ENCODE measurements at regions not wholly inside any gene's neighbourhood (a gene's known extent, or its start where the extent isn't known, plus 50 kb on each side); places are given as distances from the start of the nearest gene placed in this dataset.

GRCh38 chr15:79230766-79231165 lies 51.8 kb upstream of the ANKRD34C start:
- intact Hi-C loops (cut with micrococcal nuclease): no loop called here
- H3K27me3 Mint-ChIP-seq (ENCODE audit: low read depth): peaks cover 3% of the 10 kb centered on the region
- H3K4me3 Mint-ChIP-seq (ENCODE audit: low read depth): no peak overlapping the region
- H3K9me3 Mint-ChIP-seq: peaks cover 11% of the 10 kb centered on the region
- H3K27ac Mint-ChIP-seq: no peak overlapping the region
- H3K36me3 Mint-ChIP-seq (ENCODE audit: low read depth): no peaks in the 10 kb centered on the region
- DNase-seq (ENCODE audit: low spot score): no peak
- H3K4me1 Mint-ChIP-seq (ENCODE audit: low read depth): no peaks in the 10 kb centered on the region

- Mint-ChIP-seq H3K9me3 (no peaks in the 10 kb centered on the region), H3K4me3 (ENCODE audit: low read depth) (no peak overlapping the region), H3K4me1 (ENCODE audit: low read depth) (no peaks in the 10 kb centered on the region), H3K27me3 (ENCODE audit: low read depth) (no peaks in the 10 kb centered on the region), H3K27ac (no peak overlapping the region), H3K36me3 (ENCODE audit: low read depth) (no peaks in the 10 kb centered on the region)
- intact Hi-C loops (cut with micrococcal nuclease): no loop called here
- DNase-seq (ENCODE audit: low spot score): no peak
Measured at GRCh38 chr15:79222808-79223207, 59.7 kb upstream of the ANKRD34C start.

GRCh38 chr15:79221696-79222095 lies 60.8 kb upstream of the ANKRD34C start:
- Mint-ChIP-seq H3K36me3 (ENCODE audit: low read depth) (no peaks in the 10 kb centered on the region), H3K4me3 (ENCODE audit: low read depth) (no peak overlapping the region), H3K9me3 (no peaks in the 10 kb centered on the region), H3K4me1 (ENCODE audit: low read depth) (no peaks in the 10 kb centered on the region), H3K27me3 (ENCODE audit: low read depth) (peaks cover 5% of the 10 kb centered on the region), H3K27ac (no peak overlapping the region)
- DNase-seq (ENCODE audit: low spot score): no peak
- intact Hi-C loops (cut with micrococcal nuclease): no loop called here

GRCh38 chr15:79219393-79220056 lies 63.0 kb upstream of the ANKRD34C start:
- H3K4me3 Mint-ChIP-seq (ENCODE audit: low read depth): no peak overlapping the region
- DNase-seq (ENCODE audit: low spot score): no peak
- no peak overlapping the region for H3K27ac Mint-ChIP-seq
- H3K27me3 Mint-ChIP-seq (ENCODE audit: low read depth): peaks cover 7% of the 10 kb centered on the region
- H3K9me3 Mint-ChIP-seq: no peaks in the 10 kb centered on the region
- H3K4me1 Mint-ChIP-seq (ENCODE audit: low read depth): no peaks in the 10 kb centered on the region
- intact Hi-C loops (cut with micrococcal nuclease): no loop called here
- H3K36me3 Mint-ChIP-seq (ENCODE audit: low read depth): no peaks in the 10 kb centered on the region

- no peaks in the 10 kb centered on the region for H3K4me1 Mint-ChIP-seq (ENCODE audit: low read depth)
- H3K27ac Mint-ChIP-seq: no peak overlapping the region
- peaks cover 7% of the 10 kb centered on the region for H3K27me3 Mint-ChIP-seq (ENCODE audit: low read depth)
- DNase-seq (ENCODE audit: low spot score): no peak
- H3K9me3 Mint-ChIP-seq: no peaks in the 10 kb centered on the region
- no peaks in the 10 kb centered on the region for H3K36me3 Mint-ChIP-seq (ENCODE audit: low read depth)
- H3K4me3 Mint-ChIP-seq (ENCODE audit: low read depth): no peak overlapping the region
- intact Hi-C loops (cut with micrococcal nuclease): no loop called here
Measured at GRCh38 chr15:79218588-79219200, 63.8 kb upstream of the ANKRD34C start.

GRCh38 chr15:79213650-79214049 lies 68.9 kb upstream of the ANKRD34C start:
- Mint-ChIP-seq H3K27ac (no peak overlapping the region), H3K9me3 (no peaks in the 10 kb centered on the region), H3K36me3 (ENCODE audit: low read depth) (no peaks in the 10 kb centered on the region), H3K27me3 (ENCODE audit: low read depth) (peaks cover 26% of the 10 kb centered on the region), H3K4me1 (ENCODE audit: low read depth) (no peaks in the 10 kb centered on the region), H3K4me3 (ENCODE audit: low read depth) (no peak overlapping the region)
- DNase-seq (ENCODE audit: low spot score): no peak
- intact Hi-C loops (cut with micrococcal nuclease): no loop called here

- intact Hi-C loops (cut with micrococcal nuclease): no loop called here
Measured at GRCh38 chr15:79212589-79213157, 69.8 kb upstream of the ANKRD34C start.

GRCh38 chr15:79211481-79211880 lies 71.0 kb upstream of the ANKRD34C start:
- Mint-ChIP-seq H3K27ac (no peak overlapping the region), H3K27me3 (ENCODE audit: low read depth) (peaks cover 28% of the 10 kb centered on the region), H3K4me1 (ENCODE audit: low read depth) (no peaks in the 10 kb centered on the region), H3K4me3 (ENCODE audit: low read depth) (no peak overlapping the region), H3K9me3 (no peaks in the 10 kb centered on the region), H3K36me3 (ENCODE audit: low read depth) (no peaks in the 10 kb centered on the region)
- intact Hi-C loops (cut with micrococcal nuclease): no loop called here
- DNase-seq (ENCODE audit: low spot score): no peak

More at GRCh38 chr15:79212589-79213157, 69.8 kb upstream of the ANKRD34C start:
- Mint-ChIP-seq H3K4me3 (ENCODE audit: low read depth) (no peak overlapping the region), H3K27me3 (ENCODE audit: low read depth) (peaks cover 30% of the 10 kb centered on the region), H3K9me3 (no peaks in the 10 kb centered on the region), H3K36me3 (ENCODE audit: low read depth) (no peaks in the 10 kb centered on the region), H3K4me1 (ENCODE audit: low read depth) (no peaks in the 10 kb centered on the region), H3K27ac (no peak overlapping the region)
- no peak for DNase-seq (ENCODE audit: low spot score)

GRCh38 chr15:79209690-79210089 lies 72.8 kb upstream of the ANKRD34C start:
- Mint-ChIP-seq H3K27me3 (ENCODE audit: low read depth) (peaks cover 25% of the 10 kb centered on the region), H3K4me3 (ENCODE audit: low read depth) (no peak overlapping the region), H3K27ac (no peak overlapping the region), H3K9me3 (no peaks in the 10 kb centered on the region), H3K36me3 (ENCODE audit: low read depth) (no peaks in the 10 kb centered on the region), H3K4me1 (ENCODE audit: low read depth) (no peaks in the 10 kb centered on the region)
- DNase-seq (ENCODE audit: low spot score): no peak
- intact Hi-C loops (cut with micrococcal nuclease): no loop called here

- H3K27me3 Mint-ChIP-seq (ENCODE audit: low read depth): peaks cover 28% of the 10 kb centered on the region
- H3K4me1 Mint-ChIP-seq (ENCODE audit: low read depth): no peaks in the 10 kb centered on the region
- no peaks in the 10 kb centered on the region for H3K36me3 Mint-ChIP-seq (ENCODE audit: low read depth)
- H3K9me3 Mint-ChIP-seq: no peaks in the 10 kb centered on the region
- no peak overlapping the region for H3K4me3 Mint-ChIP-seq (ENCODE audit: low read depth)
- no peak for DNase-seq (ENCODE audit: low spot score)
- intact Hi-C loops (cut with micrococcal nuclease): no loop called here
- no peak overlapping the region for H3K27ac Mint-ChIP-seq
Measured at GRCh38 chr15:79209116-79209515, 73.4 kb upstream of the ANKRD34C start.

- no peaks in the 10 kb centered on the region for H3K9me3 Mint-ChIP-seq
- no peak overlapping the region for H3K4me3 Mint-ChIP-seq (ENCODE audit: low read depth)
- intact Hi-C loops (cut with micrococcal nuclease): no loop called here
- no peaks in the 10 kb centered on the region for H3K4me1 Mint-ChIP-seq (ENCODE audit: low read depth)
- no peak for DNase-seq (ENCODE audit: low spot score)
- H3K27me3 Mint-ChIP-seq (ENCODE audit: low read depth): peaks cover 25% of the 10 kb centered on the region
- H3K36me3 Mint-ChIP-seq (ENCODE audit: low read depth): no peaks in the 10 kb centered on the region
- H3K27ac Mint-ChIP-seq: no peak overlapping the region
Measured at GRCh38 chr15:79208179-79208578, 74.3 kb upstream of the ANKRD34C start.

- H3K9me3 Mint-ChIP-seq: no peaks in the 10 kb centered on the region
- no peaks in the 10 kb centered on the region for H3K36me3 Mint-ChIP-seq (ENCODE audit: low read depth)
- H3K27ac Mint-ChIP-seq: no peak overlapping the region
- intact Hi-C loops (cut with micrococcal nuclease): no loop called here
- no peak for DNase-seq (ENCODE audit: low spot score)
- no peak overlapping the region for H3K4me3 Mint-ChIP-seq (ENCODE audit: low read depth)
- no peaks in the 10 kb centered on the region for H3K4me1 Mint-ChIP-seq (ENCODE audit: low read depth)
- H3K27me3 Mint-ChIP-seq (ENCODE audit: low read depth): peaks cover 29% of the 10 kb centered on the region
Measured at GRCh38 chr15:79206940-79207339, 75.6 kb upstream of the ANKRD34C start.

GRCh38 chr15:79204886-79205675 lies 77.4 kb upstream of the ANKRD34C start:
- intact Hi-C loops (cut with micrococcal nuclease): no loop called here
- H3K27ac Mint-ChIP-seq: no peak overlapping the region
- no peaks in the 10 kb centered on the region for H3K9me3 Mint-ChIP-seq
- no peaks in the 10 kb centered on the region for H3K36me3 Mint-ChIP-seq (ENCODE audit: low read depth)
- DNase-seq (ENCODE audit: low spot score): no peak
- H3K4me1 Mint-ChIP-seq (ENCODE audit: low read depth): no peaks in the 10 kb centered on the region
- peaks cover 28% of the 10 kb centered on the region for H3K27me3 Mint-ChIP-seq (ENCODE audit: low read depth)
- H3K4me3 Mint-ChIP-seq (ENCODE audit: low read depth): no peak overlapping the region

All from activated T-helper 2 cell treated with anti-CD3 and anti-CD28 coated beads, Interferon-gamma antibody, Interleukin-2, Interleukin-4, amounts not matched to agents 10 μg/mL and 5 μg/mL and 100 μg/mL, durations not matched to agents 14 hours and 24 hours and 36 hours (primary cell).